Effector CD4-positive, alpha-beta T cell (primary cell): ENCODE measurements at regions not wholly inside any gene's neighbourhood (a gene's known extent, or its start where the extent isn't known, plus 50 kb on each side); places are given as distances from the start of the nearest gene placed in this dataset.

Source experiments
- DNase-seq: peaks from one replicate; pipeline ENCODE4 v3.0.0-alpha.2; 2020

GRCh38 chr7:38002689-38003088 is 82.2 kb downstream of the EPDR1 start:
- no peak for DNase-seq

GRCh38 chr7:38006559-38006958 is 86.1 kb downstream of the EPDR1 start:
- no peak for DNase-seq

- no peak for DNase-seq
Measured at GRCh38 chr7:38007096-38007495, 86.7 kb downstream of the EPDR1 start.

DNA sequence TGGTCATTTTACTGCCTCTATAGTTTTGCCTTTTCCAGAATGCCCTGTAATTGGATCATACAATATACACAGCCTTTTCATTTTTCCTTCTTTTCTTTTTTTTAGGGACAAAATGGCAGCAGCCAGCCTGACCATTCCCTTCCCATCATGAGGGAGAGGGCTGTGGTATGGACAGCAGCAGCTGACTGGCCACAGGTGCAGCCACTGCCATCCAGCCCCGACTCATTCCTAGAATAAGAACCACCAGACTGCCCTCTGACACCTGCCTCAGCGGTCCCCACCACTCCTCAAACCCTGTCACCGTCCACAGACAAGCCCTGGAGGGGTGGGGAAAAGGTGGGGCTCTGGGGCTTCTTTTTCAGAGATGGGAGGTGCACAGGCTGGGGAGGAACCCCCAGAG is 92.8 kb downstream of the EPDR1 start:
- DNase-seq = no peak

DNA sequence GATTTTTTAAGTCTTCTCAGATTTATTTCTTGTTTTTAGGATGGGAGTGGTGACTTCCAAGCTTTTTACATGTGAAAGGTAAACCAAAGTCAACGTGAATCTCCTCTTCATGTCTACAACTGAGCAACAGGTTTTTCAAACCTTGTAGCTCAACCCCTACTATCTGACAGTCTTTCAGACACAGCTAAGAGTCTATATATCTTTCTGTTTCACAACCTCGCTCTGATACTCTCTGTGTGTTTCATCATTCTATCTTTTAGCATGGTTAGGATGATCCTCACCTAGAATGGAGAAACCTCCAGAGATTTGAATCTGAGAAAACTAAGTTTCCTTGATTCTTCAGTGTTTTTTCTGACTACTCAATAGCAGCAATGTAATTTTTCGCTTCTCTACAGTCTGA is 96.1 kb downstream of the EPDR1 start:
- no peak for DNase-seq

GRCh38 chr7:38017320-38017719 is 96.9 kb downstream of the EPDR1 start:
- DNase-seq = no peak

GRCh38 chr7:38020121-38020785 is 99.8 kb downstream of the EPDR1 start:
- no peak for DNase-seq

GRCh38 chr7:38021892-38022291 is 101.5 kb downstream of the EPDR1 start:
- DNase-seq = no peak

DNA sequence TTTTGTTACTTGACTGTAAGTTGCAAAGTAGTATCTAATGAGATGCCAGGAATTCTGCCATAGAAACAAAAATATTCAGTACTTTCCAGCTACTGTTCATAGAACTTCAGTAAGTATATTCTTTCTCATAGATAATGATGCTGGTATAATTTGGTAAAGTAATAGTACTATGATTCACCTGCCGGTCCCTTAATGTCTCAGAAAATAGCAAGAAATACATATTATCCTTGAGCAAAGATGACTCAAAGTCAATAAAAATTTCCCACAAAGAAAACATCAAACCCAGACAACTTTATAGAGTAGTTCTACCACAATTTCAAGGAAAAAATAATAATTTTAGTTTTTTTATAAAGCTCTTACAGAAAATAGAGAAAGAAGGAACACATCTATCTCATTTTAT is 105.4 kb downstream of the EPDR1 start:
- no peak for DNase-seq

DNA sequence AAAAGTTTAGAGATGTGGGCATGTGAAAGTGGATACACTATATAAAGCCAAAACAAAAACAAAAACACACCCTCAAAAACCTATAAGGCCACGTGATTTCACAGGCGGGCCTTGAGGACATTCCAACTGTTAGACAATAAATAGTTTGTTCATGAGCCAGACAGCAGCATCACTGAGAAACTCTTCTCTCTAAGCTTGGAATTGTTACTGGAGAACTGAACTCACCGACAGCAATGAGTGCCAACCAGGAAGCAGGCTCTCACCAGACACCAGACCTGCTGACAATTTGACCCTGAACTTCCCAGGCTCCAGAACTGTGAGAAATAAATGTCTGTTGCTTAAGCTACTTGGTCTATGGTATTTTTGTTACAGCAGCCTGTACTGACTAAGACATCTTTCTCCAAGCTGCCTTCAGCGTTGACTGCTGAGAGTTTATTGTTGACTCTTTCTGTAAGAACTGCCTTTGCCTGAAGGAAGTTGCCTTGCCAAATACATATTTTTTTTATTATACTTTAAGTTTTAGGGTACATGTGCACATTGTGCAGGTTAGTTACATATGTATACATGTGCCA is 107.5 kb downstream of the EPDR1 start:
- DNase-seq = no peak

DNA sequence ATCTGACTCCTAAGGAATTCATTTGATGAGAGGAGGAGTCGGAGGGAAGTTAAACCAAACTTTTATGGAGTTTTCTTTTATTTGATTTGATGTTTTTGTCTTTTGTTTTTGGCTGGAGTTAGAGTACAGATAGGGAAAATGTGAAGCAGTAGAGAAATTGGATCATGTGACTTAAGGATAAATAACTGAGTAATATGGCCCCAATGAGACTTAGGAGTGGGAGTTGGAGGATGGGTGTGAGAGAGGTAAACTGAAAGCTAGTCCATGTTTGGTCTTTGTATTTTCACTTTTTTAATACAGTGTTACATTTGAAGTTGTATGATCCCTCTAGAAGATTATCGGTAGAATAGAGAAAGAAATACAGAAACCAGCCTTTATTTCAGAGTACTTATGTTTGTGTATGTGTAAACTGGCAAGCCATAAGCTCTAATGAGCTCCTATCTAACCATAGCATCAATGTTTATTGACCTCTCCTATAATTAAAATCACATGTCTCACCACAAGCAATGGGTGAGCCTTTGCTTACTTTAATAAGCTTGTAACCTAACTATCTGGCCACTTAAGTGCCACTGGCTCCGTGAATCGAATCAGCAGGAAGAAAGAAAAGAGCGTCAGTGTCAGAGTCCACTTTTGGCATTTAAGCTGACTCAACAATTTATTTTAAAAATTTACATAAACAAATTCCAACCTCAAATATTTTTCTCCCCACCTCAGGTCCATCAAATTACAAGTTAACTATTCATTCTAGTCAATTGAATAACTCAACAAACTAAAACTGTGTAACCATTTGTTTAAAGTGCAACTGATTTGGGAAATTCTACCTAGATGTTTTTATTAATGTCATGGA is 113.8 kb downstream of the EPDR1 start:
- no peak for DNase-seq

DNA sequence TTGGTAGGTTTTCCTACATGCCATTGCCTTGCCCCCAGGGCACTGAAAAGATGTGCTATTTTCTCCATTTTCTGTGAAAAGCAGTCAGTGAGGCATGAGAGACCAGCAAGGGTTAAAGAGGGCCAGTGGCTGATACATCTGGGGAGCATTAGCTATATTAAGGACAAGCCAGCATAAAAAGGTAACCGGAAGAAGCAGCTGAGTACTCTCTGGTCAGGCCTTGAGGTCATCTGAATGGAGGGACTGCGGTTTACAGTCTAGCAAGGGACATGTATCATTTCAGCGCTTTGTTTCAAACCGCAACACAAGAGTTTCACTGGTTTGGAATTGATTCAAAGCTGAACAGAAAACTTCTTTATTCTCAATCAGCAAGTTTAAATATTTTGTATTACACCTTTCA is 120.4 kb downstream of the EPDR1 start:
- DNase-seq = no peak

DNA sequence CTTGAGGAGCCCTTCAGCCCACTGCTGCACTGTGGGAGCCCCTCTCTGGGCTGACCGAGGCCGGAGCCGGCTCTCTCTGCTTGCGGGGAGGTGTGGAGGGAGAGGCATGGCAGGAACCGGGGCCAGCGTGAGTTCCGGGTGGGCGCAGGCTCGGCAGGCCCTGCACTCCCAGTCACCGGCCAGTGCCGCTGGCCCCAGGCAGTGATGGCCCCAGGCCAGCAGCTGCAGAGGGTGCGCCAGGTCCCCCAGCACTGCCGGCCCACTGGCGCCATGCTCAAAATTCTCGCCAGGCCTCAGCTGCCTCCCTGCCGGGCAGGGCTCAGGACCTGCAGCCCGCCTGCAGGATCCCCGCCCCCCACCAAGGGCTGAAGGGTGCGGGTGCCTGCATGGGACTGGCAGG is 128.4 kb upstream of the STARD3NL start:
- DNase-seq = no peak

GRCh38 chr7:38051311-38051710 is 126.7 kb upstream of the STARD3NL start:
- DNase-seq = no peak

- DNase-seq = no peak
Measured at GRCh38 chr7:38051786-38052185, 126.3 kb upstream of the STARD3NL start.

DNA sequence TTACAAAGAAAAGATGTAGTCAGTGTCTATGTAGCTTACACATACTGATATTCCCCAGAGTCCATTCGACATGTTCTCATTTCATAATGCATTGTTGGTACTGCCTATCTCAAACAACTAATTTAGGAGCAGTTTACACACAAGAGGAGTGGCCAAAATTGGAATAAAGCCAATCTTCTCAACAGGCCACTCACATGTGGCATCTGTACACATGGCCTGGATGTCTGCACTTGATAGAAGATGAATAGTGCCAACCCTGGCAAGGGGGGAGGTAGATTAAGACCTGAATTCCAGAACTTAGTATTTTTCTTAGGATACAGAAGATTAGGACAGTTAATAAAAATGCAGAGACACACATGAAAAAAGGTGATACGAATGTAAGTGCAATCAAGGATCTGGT is 125.3 kb upstream of the STARD3NL start:
- no peak for DNase-seq

DNA sequence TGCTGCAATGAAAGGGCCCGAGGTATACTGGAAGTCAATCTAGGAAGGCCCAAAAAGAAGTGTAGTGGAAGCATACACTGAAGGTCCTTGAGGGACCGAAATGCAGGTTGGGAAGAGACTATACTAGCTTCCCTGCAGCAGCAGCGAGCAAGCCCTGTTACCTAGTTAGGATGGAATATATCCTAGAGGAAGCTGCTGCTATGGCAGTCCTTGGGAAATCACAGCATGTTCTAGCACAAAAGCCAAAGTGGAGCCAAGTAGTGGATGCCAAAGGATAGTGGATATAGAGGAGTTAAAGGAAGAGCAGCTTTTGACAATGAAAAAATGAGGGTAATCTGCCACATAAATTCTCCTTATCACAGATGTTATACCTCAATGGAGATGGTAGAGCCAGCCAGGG is 123.8 kb upstream of the STARD3NL start:
- no peak for DNase-seq

- no peak for DNase-seq
Measured at GRCh38 chr7:38057829-38058228, 120.2 kb upstream of the STARD3NL start.

- no peak for DNase-seq
Measured at GRCh38 chr7:38060116-38060515, 117.9 kb upstream of the STARD3NL start.

- no peak for DNase-seq
Measured at GRCh38 chr7:38060637-38061036, 117.4 kb upstream of the STARD3NL start.

DNA sequence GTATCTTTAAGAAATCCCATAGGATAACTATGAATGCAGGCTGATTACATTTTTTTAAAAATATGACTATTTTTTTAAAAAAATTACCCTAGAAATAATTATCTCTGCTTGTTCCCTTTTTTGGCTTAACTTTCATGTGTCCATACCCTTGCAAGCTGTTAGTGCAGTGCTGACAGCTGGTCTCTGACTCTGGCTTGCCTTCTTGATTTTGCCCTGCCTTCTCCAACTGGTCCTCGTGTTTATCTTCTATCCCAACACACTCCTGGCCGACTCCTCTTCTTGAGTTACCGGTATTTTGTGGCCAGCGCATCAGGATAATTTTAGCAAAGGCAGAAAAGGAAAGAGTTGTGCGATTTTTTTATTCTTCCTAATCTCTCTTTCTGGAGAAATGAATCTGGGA is 111.7 kb upstream of the STARD3NL start:
- no peak for DNase-seq

- DNase-seq = no peak
Measured at GRCh38 chr7:38068461-38068860, 109.6 kb upstream of the STARD3NL start.

DNA sequence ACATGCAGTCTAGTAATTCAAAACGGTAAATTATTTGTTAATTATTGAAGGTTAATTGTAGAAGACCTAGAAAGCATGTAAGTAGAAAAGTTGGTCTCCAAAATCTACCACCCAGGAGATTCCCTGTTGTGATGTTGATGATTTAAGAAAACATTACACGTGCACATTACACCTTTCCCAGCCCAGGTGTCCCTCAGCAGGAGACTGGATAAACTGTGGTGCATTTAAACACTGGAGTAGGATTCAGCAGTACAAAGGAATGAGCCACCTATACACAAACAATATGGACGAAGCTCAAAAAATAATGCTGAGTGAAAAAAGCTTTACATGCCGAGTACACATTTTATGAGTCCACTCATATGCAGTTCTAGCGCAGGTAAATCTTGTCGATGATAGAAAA is 109.0 kb upstream of the STARD3NL start:
- no peak for DNase-seq

GRCh38 chr7:38070718-38071117 is 107.3 kb upstream of the STARD3NL start:
- DNase-seq = no peak
